Natural killer cell (primary cell): ENCODE measurements at regions not wholly inside any gene's neighbourhood (a gene's known extent, or its start where the extent isn't known, plus 50 kb on each side); places are given as distances from the start of the nearest gene placed in this dataset.

ENCODE experiments used
- ATAC-seq, 3 donors: fragments of 150-1000 bp in 2 of 3; fragments of 200-7000 bp in 1 of 3; cut with Tn5 transposase; 1 replicate in 1 of 3; 2 replicates in 2 of 3; pipeline ENCODE4 v1.10.0; 2021; ENCODE audit warnings: mild to moderate bottlenecking in 2 of 3, moderate library complexity in 2 of 3
- DNase-seq, 2 donors: peaks; one replicate each; pipeline versions ENCODE4 v3.0.0 to v3.0.0-alpha.2; 2013 to 2021; ENCODE audit warnings: mixed read lengths in 1 of 2
- H3K27ac ChIP-seq: one replicate; pipeline ENCODE4 v1.5.1; 2013; ENCODE audit warnings: mild to moderate bottlenecking, low read length
- H3K27me3 ChIP-seq: one replicate; pipeline ENCODE4 v1.6.1; 2013; ENCODE audit warnings: low read length; ENCODE audit not compliant: control insufficient read depth, insufficient read depth
- H3K36me3 ChIP-seq: one replicate; pipeline ENCODE4 v1.6.1; 2013; ENCODE audit warnings: low read length; ENCODE audit not compliant: control insufficient read depth, insufficient read depth
- H3K4me1 ChIP-seq: one replicate; pipeline ENCODE4 v1.6.1; 2013; ENCODE audit warnings: low read length; ENCODE audit not compliant: control insufficient read depth, insufficient read depth
- H3K4me3 ChIP-seq: one replicate; pipeline ENCODE4 v1.5.1; 2013; ENCODE audit warnings: low read length
- H3K9me3 ChIP-seq: one replicate; pipeline ENCODE4 v1.6.1; 2013; ENCODE audit warnings: low read length; ENCODE audit not compliant: control insufficient read depth, insufficient read depth
- H3K27ac Mint-ChIP-seq, 2 donors: one replicate each; pipeline ENCODE4 v1.8.0; 2022; ENCODE audit warnings: mild to moderate bottlenecking in 2 of 2, mixed read lengths in 2 of 2, moderate library complexity in 1 of 2
- H3K27me3 Mint-ChIP-seq, 2 donors: one replicate each; pipeline ENCODE4 v1.8.0; 2022; ENCODE audit warnings: low read depth in 2 of 2, mixed read lengths in 2 of 2
- H3K36me3 Mint-ChIP-seq: one replicate; pipeline ENCODE4 v1.8.0; 2022; ENCODE audit warnings: mixed read lengths
- H3K4me1 Mint-ChIP-seq, 2 donors: one replicate each; pipeline ENCODE4 v1.8.0; 2022; ENCODE audit warnings: mixed read lengths in 2 of 2
- H3K4me3 Mint-ChIP-seq: one replicate; pipeline ENCODE4 v1.8.0; 2022; ENCODE audit warnings: mild to moderate bottlenecking, moderate library complexity, mixed read lengths
- H3K9me3 Mint-ChIP-seq, 2 donors: one replicate each; pipeline ENCODE4 v1.8.0; 2022; ENCODE audit warnings: mixed read lengths in 2 of 2
- CTCF ChIP-seq: fragments of 200-600 bp; IDR thresholded peaks from one replicate; pipeline ENCODE4 v1.8.0; 2022; ENCODE audit warnings: antibody characterized with exemption
- WGBS: methylation state at CpG from one replicate; pipeline ENCODE4 v1.1.7; 2013; ENCODE audit warnings: missing lambda C conversion rate; ENCODE audit not compliant: insufficient coverage; 5-methylcytosine and 5-hydroxymethylcytosine counted together
- intact Hi-C: fragments of 100-400 bp; cut with micrococcal nuclease; formaldehyde crosslinking; loops from one replicate; pipeline ENCODE4 v1.14.2; 2022

- DNase-seq: no peak
- H3K36me3 Mint-ChIP-seq: no peaks in the 10 kb centered on the region
- no peak overlapping the region for H3K27ac ChIP-seq
- 10% methylated on average over 50 of the region's 51 CpGs for WGBS
- no peaks in the 10 kb centered on the region for H3K9me3 ChIP-seq
- H3K27me3 Mint-ChIP-seq: peaks cover 22 to 26% of the 10 kb centered on the region in 2 donors
- H3K4me1 Mint-ChIP-seq: no peaks in the 10 kb centered on the region
- no peaks in the 10 kb centered on the region for H3K9me3 Mint-ChIP-seq
- no peak for ATAC-seq
- H3K27me3 ChIP-seq: peaks cover 2% of the 10 kb centered on the region
- H3K4me3 ChIP-seq: no peak overlapping the region
- TF ChIP-seq CTCF: no peak
- H3K36me3 ChIP-seq: no peaks in the 10 kb centered on the region
- intact Hi-C loops: no loop called here
- no peak overlapping the region for H3K4me3 Mint-ChIP-seq
- H3K27ac Mint-ChIP-seq: no peak overlapping the region
- no peaks in the 10 kb centered on the region for H3K4me1 ChIP-seq
Observed at GRCh38 chr2:120576509-120577474, 158.9 kb upstream of the GLI2 start.

- WGBS: 75% methylated on average over 11 of the region's 12 CpGs
- DNase-seq: no peak
- H3K36me3 ChIP-seq: no peaks in the 10 kb centered on the region
- no peak overlapping the region for H3K27ac Mint-ChIP-seq
- no peak for TF ChIP-seq CTCF
- no peak for ATAC-seq
- intact Hi-C loops: no loop called here
- H3K36me3 Mint-ChIP-seq: no peaks in the 10 kb centered on the region
- no peaks in the 10 kb centered on the region for H3K4me1 Mint-ChIP-seq
- peaks cover 2% of the 10 kb centered on the region for H3K27me3 ChIP-seq
- no peak overlapping the region for H3K27ac ChIP-seq
- H3K9me3 Mint-ChIP-seq: no peaks in the 10 kb centered on the region
- H3K4me1 ChIP-seq: no peaks in the 10 kb centered on the region
- H3K9me3 ChIP-seq: no peaks in the 10 kb centered on the region
- H3K4me3 Mint-ChIP-seq: no peak overlapping the region
- H3K4me3 ChIP-seq: no peak overlapping the region
- H3K27me3 Mint-ChIP-seq: peaks cover 24 to 26% of the 10 kb centered on the region in 2 donors
Observed at GRCh38 chr2:120577721-120578295, 157.9 kb upstream of the GLI2 start.

GRCh38 chr2:120578576-120579352, 156.9 kb upstream of the GLI2 start:
- no peak overlapping the region for H3K27ac ChIP-seq
- H3K27me3 Mint-ChIP-seq: peaks cover 24 to 26% of the 10 kb centered on the region in 2 donors
- ATAC-seq: no peak
- no peaks in the 10 kb centered on the region for H3K4me1 ChIP-seq
- H3K36me3 ChIP-seq: no peaks in the 10 kb centered on the region
- H3K4me3 ChIP-seq: no peak overlapping the region
- intact Hi-C loops: no loop called here
- no peak for DNase-seq
- H3K36me3 Mint-ChIP-seq: no peaks in the 10 kb centered on the region
- H3K9me3 Mint-ChIP-seq: no peaks in the 10 kb centered on the region
- no peaks in the 10 kb centered on the region for H3K9me3 ChIP-seq
- H3K27ac Mint-ChIP-seq: no peak overlapping the region
- H3K27me3 ChIP-seq: peaks cover 2% of the 10 kb centered on the region
- 78% methylated on average over 16 of the region's 17 CpGs for WGBS
- TF ChIP-seq CTCF: no peak
- H3K4me3 Mint-ChIP-seq: no peak overlapping the region
- no peaks in the 10 kb centered on the region for H3K4me1 Mint-ChIP-seq
